ENCODE measurements at regions not wholly inside any gene's neighbourhood (a gene's known extent, or its start where the extent isn't known, plus 50 kb on each side); places are given as distances from the start of the nearest gene placed in this dataset.

DNA sequence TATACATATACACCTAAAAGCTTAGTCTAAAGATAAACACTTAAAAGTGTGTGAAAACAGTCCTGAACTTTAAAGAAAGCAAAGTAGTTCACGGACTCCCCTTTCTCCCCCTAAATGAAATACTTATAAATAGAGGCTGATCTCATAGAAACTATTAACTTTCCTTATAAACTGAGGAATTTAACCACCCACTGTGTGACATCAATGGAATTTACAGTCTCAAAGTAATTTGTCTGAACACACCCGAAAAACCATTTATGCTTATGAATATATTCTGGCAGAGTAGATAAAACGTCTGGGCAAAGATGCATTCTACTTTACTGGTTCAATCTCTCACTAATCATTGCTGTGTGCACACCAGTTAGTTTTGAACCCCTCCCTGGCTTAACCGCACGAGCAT lies 181.8 kb upstream of the DGKB start:
- Histone ChIP-seq H2BK120ac (replicated peaks; ENCODE audit: low read depth, low read length) (no peak overlapping the region), H3K4me2 (ENCODE audit: insufficient read depth in 1 of 2, low read depth in 2 of 2, low read length in 2 of 2) (no peak overlapping the region), H3K14ac (ENCODE audit: insufficient read length) (no peak overlapping the region), H3K4me1 (replicated peaks in 1 of 4; ENCODE audit: control insufficient read depth in 3 of 4, insufficient read depth in 4 of 4, low read length in 3 of 4) (no peaks in the 10 kb centered on the region), H3K23ac (ENCODE audit: insufficient read length) (no peak overlapping the region), H4K20me1 (replicated peaks in 1 of 2; ENCODE audit: control insufficient read depth in 1 of 2, insufficient read depth in 2 of 2, low read length in 2 of 2) (no peaks in the 10 kb centered on the region), H2BK12ac (ENCODE audit: low read depth, low read length) (no peak overlapping the region), H2BK5ac (ENCODE audit: low read depth, low read length) (no peak overlapping the region), H2AK5ac (ENCODE audit: low read depth, low read length) (no peak overlapping the region), H3K9ac (replicated peaks in 1 of 4; ENCODE audit: extremely low read depth in 1 of 4, low read depth in 3 of 4, low read length in 3 of 4) (no peak overlapping the region), H3K4ac (replicated peaks; ENCODE audit: insufficient read length, low read depth, low read length) (no peak overlapping the region), H3K56ac (replicated peaks; ENCODE audit: insufficient read length, low read depth, low read length) (no peak overlapping the region), H2BK20ac (ENCODE audit: low read length) (no peak overlapping the region), H4K8ac (ENCODE audit: extremely low read depth, insufficient read depth, low read length) (no peak overlapping the region), H3K18ac (ENCODE audit: extremely low read depth, low read length) (no peak overlapping the region), H3K4me3 (ENCODE audit: extremely low read depth in 1 of 4, insufficient read depth in 2 of 4, low read depth in 3 of 4, low read length in 4 of 4) (no peak overlapping the region), H3K27me3 (replicated peaks in 1 of 4; ENCODE audit: control insufficient read depth in 3 of 4, extremely low read depth in 1 of 4, insufficient read depth in 3 of 4, low read length in 3 of 4) (no peaks in the 10 kb centered on the region), H3K79me1 (ENCODE audit: low read depth, low read length) (no peaks in the 10 kb centered on the region), H2BK15ac (ENCODE audit: low read length) (no peak overlapping the region), H3K23me2 (ENCODE audit: low read depth, low read length) (no peaks in the 10 kb centered on the region), H3K27ac (ENCODE audit: low read depth, low read length) (no peak overlapping the region), H4K91ac (replicated peaks; ENCODE audit: insufficient read length, low read length) (no peak overlapping the region), H4K5ac (ENCODE audit: insufficient read length, low read depth, low read length) (no peak overlapping the region), H3K36me3 (ENCODE audit: control insufficient read depth in 2 of 4, insufficient read depth in 4 of 4, low read length in 3 of 4) (no peaks in the 10 kb centered on the region), H3K9me3 (ENCODE audit: insufficient read depth in 2 of 2, low read depth in 1 of 2, low read length in 1 of 2) (no peaks in the 10 kb centered on the region; a peak in 1 of 4 replicates), H2AFZ (ENCODE audit: low read length) (no peak overlapping the region), H3K79me2 (ENCODE audit: control insufficient read depth in 1 of 2, insufficient read depth in 2 of 2, low read length in 2 of 2) (no peaks in the 10 kb centered on the region)
- DNase-seq (ENCODE audit: low read depth in 1 of 2, low spot score in 2 of 2) (no peak), FAIRE-seq (no peak)
- ChIA-PET CTCF (ENCODE audit: partially characterized antibody) (no interaction called here), POLR2A (ENCODE audit: partially characterized antibody) (no interaction called here)
- WGBS, 2 experiments (ENCODE audit: extremely low coverage in 1 of 2, insufficient coverage in 1 of 2, insufficient read length in 1 of 2, insufficient replicate concordance in 2 of 2, low coverage in 1 of 2, low lambda C conversion rate in 2 of 2, missing lambda C conversion rate in 1 of 2), result 91% methylated on average over 5 of the region's 5 CpGs; no CpG with 5 or more reads in 1 of the 2 experiments
- TF ChIP-seq RXRA (IDR thresholded peaks at IDR 0.05; ENCODE audit: insufficient read depth, low read depth, low read length) (no peak), BCL11A (IDR thresholded peaks at IDR 0.05; ENCODE audit: low read depth in 2 of 2, low read length in 2 of 2) (no peak)
